ENCODE measurements at regions not wholly inside any gene's neighbourhood (a gene's known extent, or its start where the extent isn't known, plus 50 kb on each side); places are given as distances from the start of the nearest gene placed in this dataset.

DNA sequence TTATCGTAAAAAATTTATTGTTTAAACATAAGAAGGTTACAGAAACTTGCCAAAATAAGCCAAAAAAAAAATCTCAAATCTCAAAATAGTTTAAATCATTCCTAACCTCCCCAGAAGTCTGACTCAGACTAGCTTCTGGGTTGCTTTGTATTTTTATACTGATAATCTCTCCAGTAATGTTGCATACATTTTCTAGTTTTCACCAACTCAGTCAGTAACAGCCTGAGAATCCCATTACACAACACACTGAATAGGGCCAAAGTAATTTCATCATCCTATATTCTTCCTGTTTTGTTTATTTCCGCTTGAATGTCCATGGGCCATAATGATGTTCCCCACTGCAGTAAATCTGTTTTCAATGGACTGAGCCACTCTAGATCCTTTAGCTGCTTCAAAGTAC lies 478.5 kb downstream of the GPAM start:
- no peaks in the 10 kb centered on the region for H3K4me1 ChIP-seq (replicated peaks in 1 of 4; ENCODE audit: control insufficient read depth in 3 of 4, insufficient read depth in 4 of 4, low read length in 3 of 4)
- H2BK5ac ChIP-seq (ENCODE audit: low read depth, low read length), result no peak overlapping the region
- POLR2A ChIA-PET (ENCODE audit: partially characterized antibody), result no interaction called here
- no peak overlapping the region for H4K5ac ChIP-seq (ENCODE audit: insufficient read length, low read depth, low read length)
- no peak overlapping the region for H2AFZ ChIP-seq (ENCODE audit: low read length)
- H4K8ac ChIP-seq (ENCODE audit: extremely low read depth, insufficient read depth, low read length), result no peak overlapping the region
- H3K4me2 ChIP-seq (ENCODE audit: insufficient read depth in 1 of 2, low read depth in 2 of 2, low read length in 2 of 2), result no peak overlapping the region
- DNase-seq (ENCODE audit: low read depth in 1 of 2, low spot score in 2 of 2) (no peak), FAIRE-seq (no peak)
- H3K79me1 ChIP-seq (ENCODE audit: low read depth, low read length), result no peaks in the 10 kb centered on the region
- H3K4ac ChIP-seq (replicated peaks; ENCODE audit: insufficient read length, low read depth, low read length), result no peak overlapping the region
- no peak overlapping the region for H3K9ac ChIP-seq (replicated peaks in 1 of 4; ENCODE audit: extremely low read depth in 1 of 4, low read depth in 3 of 4, low read length in 3 of 4)
- no peaks in the 10 kb centered on the region for H4K20me1 ChIP-seq (replicated peaks in 1 of 2; ENCODE audit: control insufficient read depth in 1 of 2, insufficient read depth in 2 of 2, low read length in 2 of 2)
- H3K9me3 ChIP-seq (ENCODE audit: insufficient read depth in 2 of 2, low read depth in 1 of 2, low read length in 1 of 2), result no peaks in the 10 kb centered on the region
- H3K79me2 ChIP-seq (ENCODE audit: control insufficient read depth in 1 of 2, insufficient read depth in 2 of 2, low read length in 2 of 2), result no peaks in the 10 kb centered on the region
- H3K27me3 ChIP-seq (replicated peaks in 1 of 4; ENCODE audit: control insufficient read depth in 3 of 4, extremely low read depth in 1 of 4, insufficient read depth in 3 of 4, low read length in 3 of 4), result no peaks in the 10 kb centered on the region
- H4K91ac ChIP-seq (replicated peaks; ENCODE audit: insufficient read length, low read length), result no peak overlapping the region
- no peak overlapping the region for H2BK12ac ChIP-seq (ENCODE audit: low read depth, low read length)
- 81% methylated on average over 2 of the region's 2 CpGs; no CpG with 5 or more reads in 1 of the 2 experiments for WGBS, 2 experiments (ENCODE audit: extremely low coverage in 1 of 2, insufficient coverage in 1 of 2, insufficient read length in 1 of 2, insufficient replicate concordance in 2 of 2, low coverage in 1 of 2, low lambda C conversion rate in 2 of 2, missing lambda C conversion rate in 1 of 2)
- no peak overlapping the region for H2BK120ac ChIP-seq (replicated peaks; ENCODE audit: low read depth, low read length)
- no peaks in the 10 kb centered on the region for H3K23me2 ChIP-seq (ENCODE audit: low read depth, low read length)
- H3K23ac ChIP-seq (ENCODE audit: insufficient read length), result no peak overlapping the region
- H3K56ac ChIP-seq (replicated peaks; ENCODE audit: insufficient read length, low read depth, low read length), result no peak overlapping the region
- no peak overlapping the region for H3K18ac ChIP-seq (ENCODE audit: extremely low read depth, low read length)
- no peak overlapping the region for H3K14ac ChIP-seq (ENCODE audit: insufficient read length)
- CTCF ChIA-PET (ENCODE audit: partially characterized antibody), result interaction anchor here (0.6 to 0.8 kb wide), 3 partner anchors 13 to 77 kb away, joined by 3 read pairs; no protein-coding TSS in a partner anchor
- no peak overlapping the region for H2AK5ac ChIP-seq (ENCODE audit: low read depth, low read length)
- H3K36me3 ChIP-seq (ENCODE audit: control insufficient read depth in 2 of 4, insufficient read depth in 4 of 4, low read length in 3 of 4), result no peaks in the 10 kb centered on the region
- no peak overlapping the region for H2BK15ac ChIP-seq (ENCODE audit: low read length)
- H2BK20ac ChIP-seq (ENCODE audit: low read length), result no peak overlapping the region
- no peak overlapping the region for H3K4me3 ChIP-seq (ENCODE audit: extremely low read depth in 1 of 4, insufficient read depth in 2 of 4, low read depth in 3 of 4, low read length in 4 of 4)
- no peak overlapping the region for H3K27ac ChIP-seq (ENCODE audit: low read depth, low read length)
- TF ChIP-seq SUZ12 (IDR thresholded peaks at IDR 0.05; ENCODE audit: low read length), result no peak
- TF ChIP-seq KDM4A (IDR thresholded peaks at IDR 0.05; ENCODE audit: low read depth, low read length, severe bottlenecking), result no peak
- no peak for TF ChIP-seq BACH1 (IDR thresholded peaks at IDR 0.05; ENCODE audit: low read length)
- TF ChIP-seq RNF2 (IDR thresholded peaks at IDR 0.05; ENCODE audit: borderline replicate concordance, low read depth, low read length, missing control alignments, poor library complexity, severe bottlenecking), result no peak

Measured in H1 (cell line).